ENCODE measurements at regions not wholly inside any gene's neighbourhood (a gene's known extent, or its start where the extent isn't known, plus 50 kb on each side); places are given as distances from the start of the nearest gene placed in this dataset.
A peak's percentile ranks its signal among the peaks of the same experiment; 100 is the strongest.

GRCh38 chr2:8398040-8398668, 283.7 kb upstream of the ID2 start:
- Histone ChIP-seq H4K91ac (ENCODE audit: insufficient read length, low read depth, low read length) (no peak overlapping the region), H3K9ac (ENCODE audit: extremely low read depth, insufficient read length, low read length) (no peak overlapping the region), H2BK12ac (ENCODE audit: insufficient read length, low read depth, low read length) (no peak overlapping the region), H2BK15ac (ENCODE audit: low read depth, low read length) (no peak overlapping the region), H3K18ac (ENCODE audit: insufficient read length, low read depth, low read length) (peak overlapping the region; percentile 9), H3K9me3 (ENCODE audit: control insufficient read depth, low read depth, low read length) (no peaks in the 10 kb centered on the region), H2BK5ac (ENCODE audit: insufficient read length, low read length) (no peak overlapping the region), H3K79me1 (ENCODE audit: insufficient read depth, low read depth, low read length, poor library complexity, severe bottlenecking) (no peaks in the 10 kb centered on the region), H2AK5ac (ENCODE audit: insufficient read length, low read length) (no peak overlapping the region), H3K27me3 (ENCODE audit: insufficient read depth, low read length) (no peaks in the 10 kb centered on the region), H2AFZ (ENCODE audit: low read length) (no peak overlapping the region), H3K4me1 (ENCODE audit: insufficient read depth, low read length) (no peaks in the 10 kb centered on the region), H3K23ac (ENCODE audit: insufficient read length, low read depth, low read length) (no peak overlapping the region), H3K4ac (ENCODE audit: low read depth, low read length) (no peak overlapping the region), H2BK120ac (ENCODE audit: low read depth, low read length, poor library complexity, severe bottlenecking) (no peak overlapping the region), H4K20me1 (ENCODE audit: control insufficient read depth, insufficient read depth, insufficient read length) (no peaks in the 10 kb centered on the region), H3K4me2 (ENCODE audit: insufficient read depth, insufficient read length, low read length) (no peak overlapping the region), H4K5ac (ENCODE audit: insufficient read length, low read depth, low read length) (peak overlapping the region; percentile 7), H3K56ac (ENCODE audit: insufficient read length, low read depth, low read length) (no peak overlapping the region), H3K14ac (ENCODE audit: insufficient read depth, low read length) (no peak overlapping the region), H4K8ac (replicated peaks; ENCODE audit: insufficient read length, low read depth, low read length) (no peak overlapping the region), H3T11ph (ENCODE audit: low read length) (no peak overlapping the region), H2BK20ac (ENCODE audit: low read depth, low read length, poor library complexity, severe bottlenecking) (no peak overlapping the region), H3K27ac (ENCODE audit: insufficient read length, low read depth, low read length) (no peak overlapping the region), H3K79me2 (ENCODE audit: insufficient read depth, low read length) (no peaks in the 10 kb centered on the region), H3K23me2 (ENCODE audit: insufficient read length, low read depth, low read length, poor library complexity, severe bottlenecking) (no peaks in the 10 kb centered on the region)
- TF ChIP-seq CTCF (conservative IDR thresholded peaks at IDR 0.05): no peak
- H3K27me3 Mint-ChIP-seq (ENCODE audit: low read depth): peaks cover 12% of the 10 kb centered on the region
- WGBS (ENCODE audit: extremely low coverage, insufficient read length, low lambda C conversion rate): no CpG with 5 or more reads among the region's 13 CpGs
- 0 out of 7 replicates have a peak overlapping the region, but pooled peaks of 1 of the 3 experiments have one; percentile 20 for H3K27ac Mint-ChIP-seq
- peaks cover 5 to 8% of the 10 kb centered on the region in 2 experiments; a peak in 3 of 5 replicates for H3K9me3 Mint-ChIP-seq
- no peak for DNase-seq
- no peak overlapping the region for H3K4me3 Mint-ChIP-seq
- peaks cover 0 to 2% of the 10 kb centered on the region in 2 experiments; a peak in 1 of 4 replicates for H3K4me1 Mint-ChIP-seq
- peaks cover 0 to 4% (median 0%) of the 10 kb centered on the region in 3 experiments; a peak in 1 of 7 replicates for H3K36me3 Mint-ChIP-seq (ENCODE audit: insufficient read depth in 1 of 3, low read depth in 3 of 3)

All from H9 (cell line).